BE2C (cell line): ENCODE measurements at regions not wholly inside any gene's neighbourhood (a gene's known extent, or its start where the extent isn't known, plus 50 kb on each side); places are given as distances from the start of the nearest gene placed in this dataset.

ENCODE experiments used
- DNase-seq: peaks from one replicate; pipeline ENCODE4 v3.0.0-alpha.2; 2020
- H3K27me3 ChIP-seq: fragments of 250-450 bp; sonication (Bioruptor Pico); 2 replicates; pipeline ENCODE4 v1.5.1; 2020; ENCODE audit warnings: mild to moderate bottlenecking
- H3K36me3 ChIP-seq: fragments of 250-450 bp; sonication (Bioruptor Pico); 2 replicates; pipeline ENCODE4 v1.5.1; 2020; ENCODE audit warnings: mild to moderate bottlenecking
- H3K4me1 ChIP-seq: fragments of 250-450 bp; sonication (Bioruptor Pico); 2 replicates; pipeline ENCODE4 v1.5.1; 2020
- H3K4me3 ChIP-seq: 2 replicates; pipeline ENCODE4 v1.5.1; 2011; ENCODE audit warnings: low read depth, low read length
- H3K9me3 ChIP-seq: fragments of 250-450 bp; sonication (Bioruptor Pico); 2 replicates; pipeline ENCODE4 v1.5.1; 2020
- CTCF ChIP-seq: IDR thresholded peaks from 2 replicates; pipeline ENCODE4 v1.5.1; 2012; ENCODE audit warnings: mild to moderate bottlenecking, low read depth, low read length

- H3K9me3 ChIP-seq = no peaks in the 10 kb centered on the region
- H3K4me1 ChIP-seq = no peaks in the 10 kb centered on the region
- H3K27me3 ChIP-seq = no peaks in the 10 kb centered on the region
- no peaks in the 10 kb centered on the region for H3K36me3 ChIP-seq
- DNase-seq = no peak
- TF ChIP-seq CTCF = no peak
- H3K4me3 ChIP-seq = no peak overlapping the region
Observed at GRCh38 chr2:134197445-134197844, 56.4 kb upstream of the MGAT5 start.

GRCh38 chr2:134198006-134198634 is 55.8 kb upstream of the MGAT5 start:
- no peaks in the 10 kb centered on the region for H3K36me3 ChIP-seq
- H3K9me3 ChIP-seq = no peaks in the 10 kb centered on the region
- no peaks in the 10 kb centered on the region for H3K27me3 ChIP-seq
- no peaks in the 10 kb centered on the region for H3K4me1 ChIP-seq
- DNase-seq = no peak
- no peak overlapping the region for H3K4me3 ChIP-seq
- TF ChIP-seq CTCF = no peak

- H3K4me1 ChIP-seq = no peaks in the 10 kb centered on the region
- H3K36me3 ChIP-seq = no peaks in the 10 kb centered on the region
- no peaks in the 10 kb centered on the region for H3K9me3 ChIP-seq
- no peak for TF ChIP-seq CTCF
- DNase-seq = no peak
- no peaks in the 10 kb centered on the region for H3K27me3 ChIP-seq
- no peak overlapping the region for H3K4me3 ChIP-seq
Observed at GRCh38 chr2:134199123-134199522, 54.7 kb upstream of the MGAT5 start.

GRCh38 chr2:134200036-134200618 is 53.7 kb upstream of the MGAT5 start:
- no peaks in the 10 kb centered on the region for H3K36me3 ChIP-seq
- DNase-seq = no peak
- no peak overlapping the region for H3K4me3 ChIP-seq
- no peaks in the 10 kb centered on the region for H3K27me3 ChIP-seq
- no peaks in the 10 kb centered on the region for H3K4me1 ChIP-seq
- no peaks in the 10 kb centered on the region for H3K9me3 ChIP-seq
- TF ChIP-seq CTCF = no peak

- no peak for DNase-seq
- Histone ChIP-seq H3K27me3 (no peaks in the 10 kb centered on the region), H3K4me1 (no peaks in the 10 kb centered on the region), H3K9me3 (no peaks in the 10 kb centered on the region), H3K36me3 (no peaks in the 10 kb centered on the region), H3K4me3 (no peak overlapping the region)
- TF ChIP-seq CTCF = no peak
Observed at GRCh38 chr2:134201533-134201932, 52.3 kb upstream of the MGAT5 start.

- peak; percentile 15 for DNase-seq
- Histone ChIP-seq H3K27me3 (no peaks in the 10 kb centered on the region), H3K4me3 (no peak overlapping the region), H3K4me1 (no peaks in the 10 kb centered on the region), H3K36me3 (no peaks in the 10 kb centered on the region), H3K9me3 (no peaks in the 10 kb centered on the region)
- TF ChIP-seq CTCF = no peak
Observed at GRCh38 chr2:134202371-134202770, 51.5 kb upstream of the MGAT5 start.
